ENCODE measurements at regions not wholly inside any gene's neighbourhood (a gene's known extent, or its start where the extent isn't known, plus 50 kb on each side); places are given as distances from the start of the nearest gene placed in this dataset.

GRCh38 chr13:99080131-99080530 is 102.3 kb upstream of the DOCK9 start:
- no peak for TF ChIP-seq CTCF (conservative IDR thresholded peaks at IDR 0.05; ENCODE audit: control insufficient read depth, insufficient read depth, low read depth, low read length)
- H3K4me3 ChIP-seq (ENCODE audit: control insufficient read depth, low read depth, low read length), result no peak overlapping the region
- no peak for DNase-seq (ENCODE audit: low read depth)

GRCh38 chr13:99083981-99084380 is 106.1 kb upstream of the DOCK9 start:
- TF ChIP-seq CTCF (conservative IDR thresholded peaks at IDR 0.05; ENCODE audit: control insufficient read depth, insufficient read depth, low read depth, low read length), result no peak
- DNase-seq (ENCODE audit: low read depth), result no peak
- no peak overlapping the region for H3K4me3 ChIP-seq (ENCODE audit: control insufficient read depth, low read depth, low read length)

- TF ChIP-seq CTCF (conservative IDR thresholded peaks at IDR 0.05; ENCODE audit: control insufficient read depth, insufficient read depth, low read depth, low read length), result no peak
- H3K4me3 ChIP-seq (ENCODE audit: control insufficient read depth, low read depth, low read length), result peak overlapping the region; percentile 52
- no peak for DNase-seq (ENCODE audit: low read depth)
These were observed 107.4 kb upstream of the DOCK9 start for GRCh38 chr13:99085139-99085807.

GRCh38 chr13:99085808-99086266 is 108.0 kb upstream of the DOCK9 start:
- no peak for TF ChIP-seq CTCF (conservative IDR thresholded peaks at IDR 0.05; ENCODE audit: control insufficient read depth, insufficient read depth, low read depth, low read length)
- no peak for DNase-seq (ENCODE audit: low read depth)
- H3K4me3 ChIP-seq (ENCODE audit: control insufficient read depth, low read depth, low read length), result peak overlapping the region; percentile 52

- TF ChIP-seq CTCF (conservative IDR thresholded peaks at IDR 0.05; ENCODE audit: control insufficient read depth, insufficient read depth, low read depth, low read length), result no peak
- peak overlapping the region; percentile 79 for H3K4me3 ChIP-seq (ENCODE audit: control insufficient read depth, low read depth, low read length)
- peak; percentile 51 for DNase-seq (ENCODE audit: low read depth)
These were observed 108.6 kb upstream of the DOCK9 start for GRCh38 chr13:99086267-99087097.

GRCh38 chr13:99087098-99087953 is 109.5 kb upstream of the DOCK9 start:
- TF ChIP-seq CTCF (conservative IDR thresholded peaks at IDR 0.05; ENCODE audit: control insufficient read depth, insufficient read depth, low read depth, low read length), result no peak
- peak; percentile 72 for DNase-seq (ENCODE audit: low read depth)
- H3K4me3 ChIP-seq (ENCODE audit: control insufficient read depth, low read depth, low read length), result peak overlapping the region; percentile 79
